Parathyroid adenoma (tissue), 2 donors: ENCODE measurements at regions not wholly inside any gene's neighbourhood (a gene's known extent, or its start where the extent isn't known, plus 50 kb on each side); places are given as distances from the start of the nearest gene placed in this dataset.

ENCODE experiments used
- H2AFZ ChIP-seq: fragments of 300-600 bp; sonication (generic); one replicate; pipeline ENCODE4 v1.7.0; 2017; ENCODE audit warnings: antibody characterized with exemption, mild to moderate bottlenecking
- H3K27ac ChIP-seq: fragments of 300-600 bp; sonication (generic); one replicate; pipeline ENCODE4 v1.7.0; 2017
- H3K27me3 ChIP-seq: fragments of 300-600 bp; sonication (generic); one replicate; pipeline ENCODE4 v1.7.0; 2017; ENCODE audit warnings: low read length; ENCODE audit not compliant: control insufficient read depth, insufficient read depth
- H3K36me3 ChIP-seq: fragments of 300-600 bp; sonication (generic); one replicate; pipeline ENCODE4 v1.7.0; 2017; ENCODE audit warnings: low read length; ENCODE audit not compliant: control insufficient read depth, insufficient read depth
- H3K4me1 ChIP-seq: fragments of 300-600 bp; sonication (generic); one replicate; pipeline ENCODE4 v1.7.0; 2017; ENCODE audit warnings: control low read depth
- H3K4me2 ChIP-seq: fragments of 300-600 bp; sonication (generic); one replicate; pipeline ENCODE4 v1.7.0; 2017; ENCODE audit warnings: low read length
- H3K4me3 ChIP-seq: fragments of 300-600 bp; sonication (generic); one replicate; pipeline ENCODE4 v1.7.0; 2017; ENCODE audit warnings: low read depth, low read length
- H3K79me2 ChIP-seq: fragments of 300-600 bp; sonication (generic); one replicate; pipeline ENCODE4 v1.7.0; 2017; ENCODE audit warnings: control low read depth
- H3K9ac ChIP-seq: fragments of 300-600 bp; sonication (generic); one replicate; pipeline ENCODE4 v1.7.0; 2017; ENCODE audit warnings: mild to moderate bottlenecking
- H3K9me3 ChIP-seq: fragments of 300-600 bp; sonication (generic); one replicate; pipeline ENCODE4 v1.7.0; 2017; ENCODE audit warnings: low read length; ENCODE audit not compliant: control insufficient read depth
- CTCF ChIP-seq: fragments of 300-600 bp; sonication (generic); IDR thresholded peaks from one replicate; pipeline ENCODE4 v1.7.0; 2017; ENCODE audit warnings: antibody characterized with exemption, mild to moderate bottlenecking
- donor health status: primary hyperparathyroidism.

- no peaks in the 10 kb centered on the region for H3K27me3 ChIP-seq
- no peak overlapping the region for H3K27ac ChIP-seq
- no peaks in the 10 kb centered on the region for H3K4me1 ChIP-seq
- no peaks in the 10 kb centered on the region for H3K79me2 ChIP-seq
- no peaks in the 10 kb centered on the region for H3K9me3 ChIP-seq
- H3K9ac ChIP-seq = no peak overlapping the region
- no peaks in the 10 kb centered on the region for H3K36me3 ChIP-seq
- no peak overlapping the region for H2AFZ ChIP-seq
- H3K4me2 ChIP-seq = no peak overlapping the region
- TF ChIP-seq CTCF = no peak
- H3K4me3 ChIP-seq = no peak overlapping the region
Measured at GRCh38 chr11:128271401-128271800, 316.0 kb downstream of the ETS1 start.

GRCh38 chr11:128269466-128269865 is 317.9 kb downstream of the ETS1 start:
- H2AFZ ChIP-seq = no peak overlapping the region
- H3K4me1 ChIP-seq = no peaks in the 10 kb centered on the region
- H3K9ac ChIP-seq = no peak overlapping the region
- no peak overlapping the region for H3K27ac ChIP-seq
- TF ChIP-seq CTCF = no peak
- H3K27me3 ChIP-seq = no peaks in the 10 kb centered on the region
- H3K4me2 ChIP-seq = no peak overlapping the region
- H3K36me3 ChIP-seq = no peaks in the 10 kb centered on the region
- H3K79me2 ChIP-seq = no peaks in the 10 kb centered on the region
- H3K9me3 ChIP-seq = no peaks in the 10 kb centered on the region
- no peak overlapping the region for H3K4me3 ChIP-seq

GRCh38 chr11:128266893-128267292 is 320.5 kb downstream of the ETS1 start:
- no peak overlapping the region for H2AFZ ChIP-seq
- H3K4me2 ChIP-seq = no peak overlapping the region
- no peak overlapping the region for H3K4me3 ChIP-seq
- no peaks in the 10 kb centered on the region for H3K27me3 ChIP-seq
- H3K79me2 ChIP-seq = no peaks in the 10 kb centered on the region
- no peak overlapping the region for H3K27ac ChIP-seq
- no peaks in the 10 kb centered on the region for H3K4me1 ChIP-seq
- H3K36me3 ChIP-seq = no peaks in the 10 kb centered on the region
- H3K9ac ChIP-seq = no peak overlapping the region
- no peak for TF ChIP-seq CTCF
- H3K9me3 ChIP-seq = no peaks in the 10 kb centered on the region

- Histone ChIP-seq H3K27me3 (no peaks in the 10 kb centered on the region), H3K9ac (no peak overlapping the region), H3K27ac (no peak overlapping the region), H3K36me3 (no peaks in the 10 kb centered on the region), H3K79me2 (no peaks in the 10 kb centered on the region), H3K9me3 (no peaks in the 10 kb centered on the region), H3K4me3 (no peak overlapping the region), H3K4me1 (no peaks in the 10 kb centered on the region), H3K4me2 (no peak overlapping the region), H2AFZ (no peak overlapping the region)
- TF ChIP-seq CTCF = no peak
Measured at GRCh38 chr11:128262463-128263345, 324.7 kb downstream of the ETS1 start.

GRCh38 chr11:128261011-128261421 is 326.3 kb downstream of the ETS1 start:
- H3K4me2 ChIP-seq = no peak overlapping the region
- TF ChIP-seq CTCF = no peak
- H3K9me3 ChIP-seq = no peaks in the 10 kb centered on the region
- H3K4me1 ChIP-seq = no peaks in the 10 kb centered on the region
- no peaks in the 10 kb centered on the region for H3K27me3 ChIP-seq
- H3K79me2 ChIP-seq = no peaks in the 10 kb centered on the region
- H3K4me3 ChIP-seq = no peak overlapping the region
- H2AFZ ChIP-seq = no peak overlapping the region
- H3K36me3 ChIP-seq = no peaks in the 10 kb centered on the region
- no peak overlapping the region for H3K9ac ChIP-seq
- no peak overlapping the region for H3K27ac ChIP-seq
